ENCODE measurements at regions not wholly inside any gene's neighbourhood (a gene's known extent, or its start where the extent isn't known, plus 50 kb on each side); places are given as distances from the start of the nearest gene placed in this dataset.

GRCh38 chr10:44463511-44464121 is 78.7 kb upstream of the CXCL12 start:
- TF ChIP-seq CTCF (conservative IDR thresholded peaks at IDR 0.05 in 1 of 2, IDR thresholded peaks at IDR 0.05 in 1 of 2; ENCODE audit: low read depth in 1 of 2, low read length in 2 of 2) (no peak), EZH2 (IDR thresholded peaks at IDR 0.05; ENCODE audit: low read length, missing control alignments) (no peak)
